ENCODE measurements at regions not wholly inside any gene's neighbourhood (a gene's known extent, or its start where the extent isn't known, plus 50 kb on each side); places are given as distances from the start of the nearest gene placed in this dataset.

DNA sequence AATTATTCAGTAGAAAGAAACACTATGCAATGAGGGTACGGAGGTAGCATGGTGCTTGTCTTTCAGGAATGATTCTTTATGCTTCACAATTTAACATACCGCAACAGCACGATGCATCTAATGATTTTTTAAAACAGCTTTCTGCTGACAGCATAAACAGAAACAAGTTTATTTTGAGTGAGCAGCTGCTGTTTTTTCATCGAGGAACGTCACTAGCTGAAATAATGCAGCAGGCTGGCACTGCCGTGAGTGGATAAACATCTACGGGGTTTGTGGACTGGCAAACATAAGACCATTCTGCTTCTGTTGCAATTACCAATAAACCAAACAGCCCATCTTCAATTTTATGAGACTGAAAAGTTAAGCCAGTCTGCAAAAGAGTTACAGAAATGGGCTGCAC is 871.8 kb downstream of the RPS29 start:
- TF ChIP-seq, protein P1, sequence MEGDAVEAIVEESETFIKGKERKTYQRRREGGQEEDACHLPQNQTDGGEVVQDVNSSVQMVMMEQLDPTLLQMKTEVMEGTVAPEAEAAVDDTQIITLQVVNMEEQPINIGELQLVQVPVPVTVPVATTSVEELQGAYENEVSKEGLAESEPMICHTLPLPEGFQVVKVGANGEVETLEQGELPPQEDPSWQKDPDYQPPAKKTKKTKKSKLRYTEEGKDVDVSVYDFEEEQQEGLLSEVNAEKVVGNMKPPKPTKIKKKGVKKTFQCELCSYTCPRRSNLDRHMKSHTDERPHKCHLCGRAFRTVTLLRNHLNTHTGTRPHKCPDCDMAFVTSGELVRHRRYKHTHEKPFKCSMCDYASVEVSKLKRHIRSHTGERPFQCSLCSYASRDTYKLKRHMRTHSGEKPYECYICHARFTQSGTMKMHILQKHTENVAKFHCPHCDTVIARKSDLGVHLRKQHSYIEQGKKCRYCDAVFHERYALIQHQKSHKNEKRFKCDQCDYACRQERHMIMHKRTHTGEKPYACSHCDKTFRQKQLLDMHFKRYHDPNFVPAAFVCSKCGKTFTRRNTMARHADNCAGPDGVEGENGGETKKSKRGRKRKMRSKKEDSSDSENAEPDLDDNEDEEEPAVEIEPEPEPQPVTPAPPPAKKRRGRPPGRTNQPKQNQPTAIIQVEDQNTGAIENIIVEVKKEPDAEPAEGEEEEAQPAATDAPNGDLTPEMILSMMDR (IDR thresholded peaks at IDR 0.05): no peak
- TF ChIP-seq POLR2A (IDR thresholded peaks at IDR 0.05): no peak

Data from adrenal gland (tissue), 5 donors.